ENCODE measurements at regions not wholly inside any gene's neighbourhood (a gene's known extent, or its start where the extent isn't known, plus 50 kb on each side); places are given as distances from the start of the nearest gene placed in this dataset.

GRCh38 chr2:139317259-139317658, 537.1 kb upstream of the NXPH2 start:
- DNase-seq (ENCODE audit: low read depth), result no peak
- no peak overlapping the region for H3K4me3 ChIP-seq (ENCODE audit: low read depth, low read length)
- TF ChIP-seq, protein P1, sequence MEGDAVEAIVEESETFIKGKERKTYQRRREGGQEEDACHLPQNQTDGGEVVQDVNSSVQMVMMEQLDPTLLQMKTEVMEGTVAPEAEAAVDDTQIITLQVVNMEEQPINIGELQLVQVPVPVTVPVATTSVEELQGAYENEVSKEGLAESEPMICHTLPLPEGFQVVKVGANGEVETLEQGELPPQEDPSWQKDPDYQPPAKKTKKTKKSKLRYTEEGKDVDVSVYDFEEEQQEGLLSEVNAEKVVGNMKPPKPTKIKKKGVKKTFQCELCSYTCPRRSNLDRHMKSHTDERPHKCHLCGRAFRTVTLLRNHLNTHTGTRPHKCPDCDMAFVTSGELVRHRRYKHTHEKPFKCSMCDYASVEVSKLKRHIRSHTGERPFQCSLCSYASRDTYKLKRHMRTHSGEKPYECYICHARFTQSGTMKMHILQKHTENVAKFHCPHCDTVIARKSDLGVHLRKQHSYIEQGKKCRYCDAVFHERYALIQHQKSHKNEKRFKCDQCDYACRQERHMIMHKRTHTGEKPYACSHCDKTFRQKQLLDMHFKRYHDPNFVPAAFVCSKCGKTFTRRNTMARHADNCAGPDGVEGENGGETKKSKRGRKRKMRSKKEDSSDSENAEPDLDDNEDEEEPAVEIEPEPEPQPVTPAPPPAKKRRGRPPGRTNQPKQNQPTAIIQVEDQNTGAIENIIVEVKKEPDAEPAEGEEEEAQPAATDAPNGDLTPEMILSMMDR (IDR thresholded peaks at IDR 0.05; ENCODE audit: insufficient read depth, low read depth, low read length, missing control alignments), result no peak

GRCh38 chr2:139314059-139314458, 533.9 kb upstream of the NXPH2 start:
- H3K4me3 ChIP-seq (ENCODE audit: low read depth, low read length), result no peak overlapping the region
- DNase-seq (ENCODE audit: low read depth), result no peak
- TF ChIP-seq, protein P1 (IDR thresholded peaks at IDR 0.05; ENCODE audit: insufficient read depth, low read depth, low read length, missing control alignments), result no peak

DNA sequence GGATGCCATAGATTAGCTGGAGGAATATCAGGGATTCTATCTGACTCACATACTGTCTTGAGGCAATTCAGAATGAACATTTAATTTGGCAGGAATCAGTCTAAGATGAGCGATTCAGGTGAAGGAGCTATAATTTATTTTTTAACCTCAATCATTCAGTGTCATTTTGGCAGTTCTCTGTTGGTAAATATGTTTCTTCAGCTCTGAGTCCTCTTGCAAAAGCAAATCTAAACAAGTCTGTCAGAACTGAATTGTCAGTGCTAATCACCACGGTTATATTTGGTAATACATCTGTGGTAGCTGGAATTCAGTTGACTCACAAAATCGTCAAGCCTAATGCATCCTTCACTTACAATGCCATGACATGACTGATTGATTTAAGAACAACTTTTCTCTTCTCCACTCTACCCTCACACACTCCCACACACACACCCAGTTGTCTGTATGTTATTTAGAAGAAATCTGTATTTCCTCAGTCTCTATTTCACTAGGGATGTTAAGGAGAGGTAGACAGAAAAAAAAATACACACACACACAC, 516.6 kb upstream of the NXPH2 start:
- TF ChIP-seq, protein P1 (IDR thresholded peaks at IDR 0.05; ENCODE audit: insufficient read depth, low read depth, low read length, missing control alignments), result no peak
- H3K4me3 ChIP-seq (ENCODE audit: low read depth, low read length), result no peak overlapping the region
- no peak for DNase-seq (ENCODE audit: low read depth)

DNA sequence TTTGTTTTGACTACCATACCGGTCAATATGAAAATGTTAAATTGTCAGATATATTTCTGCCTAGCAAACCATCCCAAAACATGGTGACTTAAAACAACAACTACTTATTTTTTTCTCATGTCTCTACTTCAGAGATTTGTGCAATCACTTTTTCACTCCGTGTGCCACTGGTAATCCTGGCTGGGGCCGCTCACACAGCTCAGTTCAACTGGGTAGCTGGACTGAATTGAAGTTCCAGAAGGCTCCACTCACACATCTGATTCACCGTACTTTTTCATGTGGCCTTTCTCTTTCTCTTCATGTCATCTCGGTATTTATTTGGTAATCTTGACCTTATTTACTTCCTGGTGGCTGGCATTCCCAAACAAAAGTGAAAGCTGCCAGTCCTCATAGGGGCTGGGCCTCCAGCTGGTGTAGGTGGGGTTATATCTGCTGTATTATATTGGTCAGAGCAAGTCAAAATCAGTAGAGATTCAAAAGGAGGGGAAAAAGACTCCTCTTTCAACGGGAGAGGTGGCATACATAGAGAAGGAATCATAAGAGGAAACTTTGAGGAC, 513.9 kb upstream of the NXPH2 start:
- TF ChIP-seq, protein P1 (IDR thresholded peaks at IDR 0.05; ENCODE audit: insufficient read depth, low read depth, low read length, missing control alignments), result no peak
- no peak for DNase-seq (ENCODE audit: low read depth)
- H3K4me3 ChIP-seq (ENCODE audit: low read depth, low read length), result no peak overlapping the region

DNA sequence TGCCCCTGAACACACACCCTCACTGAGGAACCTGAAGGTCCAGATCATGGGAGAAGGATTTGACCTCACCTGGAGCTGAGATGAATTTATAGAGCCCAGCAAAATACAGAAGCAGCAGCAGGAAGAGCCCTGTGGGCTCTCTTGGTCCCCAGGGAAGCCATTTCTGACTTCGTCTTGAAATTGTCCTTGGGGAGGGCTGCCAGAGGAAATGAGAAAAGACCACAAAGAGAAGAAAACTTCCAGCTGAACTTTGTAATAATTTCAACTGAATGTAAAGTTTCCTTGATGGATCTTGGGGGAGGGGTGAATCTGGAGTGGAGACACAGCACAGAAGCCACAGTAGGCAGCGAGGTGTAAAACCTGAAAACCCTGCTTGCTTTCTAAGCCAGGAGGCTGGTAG, 500.9 kb upstream of the NXPH2 start:
- H3K4me3 ChIP-seq (ENCODE audit: low read depth, low read length), result no peak overlapping the region
- DNase-seq (ENCODE audit: low read depth), result no peak
- TF ChIP-seq, protein P1 (IDR thresholded peaks at IDR 0.05; ENCODE audit: insufficient read depth, low read depth, low read length, missing control alignments), result no peak

- TF ChIP-seq, protein P1 (IDR thresholded peaks at IDR 0.05; ENCODE audit: insufficient read depth, low read depth, low read length, missing control alignments), result no peak
- DNase-seq (ENCODE audit: low read depth), result no peak
- H3K4me3 ChIP-seq (ENCODE audit: low read depth, low read length), result no peak overlapping the region
Measured at GRCh38 chr2:139271879-139272278, 491.7 kb upstream of the NXPH2 start.

DNA sequence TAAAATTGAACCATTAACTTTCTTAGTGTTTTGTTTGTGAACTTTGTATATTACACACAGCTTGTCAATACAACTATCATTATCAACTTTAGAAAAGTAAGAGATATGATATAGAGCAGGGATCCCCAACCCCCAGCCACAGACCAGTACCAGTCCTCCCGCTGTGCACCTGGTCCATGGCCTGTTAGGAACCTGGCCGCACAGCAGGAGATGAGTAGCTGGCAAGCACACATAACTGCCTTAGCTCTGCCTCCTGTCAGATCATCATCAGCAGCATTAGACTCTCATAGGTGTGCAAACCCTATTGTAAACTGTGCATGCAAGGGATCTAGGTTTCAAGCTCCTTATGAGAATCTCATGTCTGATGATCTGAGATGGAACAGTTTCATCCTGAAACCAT, 491.0 kb upstream of the NXPH2 start:
- H3K4me3 ChIP-seq (ENCODE audit: low read depth, low read length), result no peak overlapping the region
- TF ChIP-seq, protein P1 (IDR thresholded peaks at IDR 0.05; ENCODE audit: insufficient read depth, low read depth, low read length, missing control alignments), result no peak
- DNase-seq (ENCODE audit: low read depth), result no peak

Measured in GM12865 (cell line).